GM12878 (cell line): ENCODE measurements at regions not wholly inside any gene's neighbourhood (a gene's known extent, or its start where the extent isn't known, plus 50 kb on each side); places are given as distances from the start of the nearest gene placed in this dataset.

Experiments used
- CHD2 ChIP-seq: IDR thresholded peaks from 2 replicates; pipeline ENCODE4 v1.6.1; 2011; ENCODE audit warnings: low read depth, low read length, improper control_type of control experiment, borderline replicate concordance
- CHD4 ChIP-seq: fragments of 200-600 bp; sonication (generic); IDR thresholded peaks from 2 replicates; pipeline ENCODE4 v1.6.1; 2016; ENCODE audit warnings: mild to moderate bottlenecking
- CREM ChIP-seq: IDR thresholded peaks from 2 replicates; pipeline ENCODE4 v1.6.1; 2014; ENCODE audit warnings: antibody characterized with exemption, low read depth
- DPF2 ChIP-seq: fragments of 450-650 bp; IDR thresholded peaks from 2 replicates; pipeline ENCODE4 v1.6.1; 2017; ENCODE audit warnings: mild to moderate bottlenecking
- IKZF1 ChIP-seq: fragments of 450-650 bp; conservative IDR thresholded peaks from 2 replicates; pipeline ENCODE4 v1.6.1; 2017; ENCODE audit warnings: antibody characterized with exemption, mild to moderate bottlenecking
- MEF2B ChIP-seq: fragments of 450-650 bp; IDR thresholded peaks from 2 replicates; pipeline ENCODE4 v1.6.1; 2018; ENCODE audit warnings: mild to moderate bottlenecking, moderate library complexity; ENCODE audit not compliant: partially characterized antibody, poor library complexity, severe bottlenecking
- NFXL1 ChIP-seq: fragments of 450-650 bp; IDR thresholded peaks from 2 replicates; pipeline ENCODE4 v1.6.1; 2017; ENCODE audit warnings: antibody characterized with exemption, mild to moderate bottlenecking, borderline replicate concordance
- PML ChIP-seq: IDR thresholded peaks from 2 replicates; pipeline ENCODE4 v1.6.1; 2012; ENCODE audit warnings: low read length, inconsistent platforms
- RBBP5 ChIP-seq: fragments of 200-600 bp; sonication (generic); conservative IDR thresholded peaks from 2 replicates; pipeline ENCODE4 v1.6.1; 2016
- RCOR1 ChIP-seq: conservative IDR thresholded peaks from 2 replicates; pipeline ENCODE4 v1.6.1; 2012; ENCODE audit warnings: low read depth, low read length, improper control_type of control experiment
- SP1 ChIP-seq: IDR thresholded peaks from one replicate; pipeline ENCODE4 v1.6.1; 2011; ENCODE audit warnings: low read depth, low read length
- SREBF1 ChIP-seq: IDR thresholded peaks from 2 replicates; pipeline ENCODE4 v1.6.1; 2012; ENCODE audit warnings: mild to moderate bottlenecking, low read length
- SRF ChIP-seq, 2 experiments: IDR thresholded peaks; 2 replicates each; pipeline ENCODE4 v1.6.1; 2011; ENCODE audit warnings: low read depth in 2 of 2, low read length in 2 of 2, mild to moderate bottlenecking in 1 of 2, moderate library complexity in 1 of 2
- SUPT20H ChIP-seq: IDR thresholded peaks from 2 replicates; pipeline ENCODE4 v1.6.1; 2011; ENCODE audit warnings: low read depth, mild to moderate bottlenecking, low read length, moderate library complexity, borderline replicate concordance; ENCODE audit not compliant: control insufficient read depth
- TCF12 ChIP-seq: IDR thresholded peaks from 2 replicates; pipeline ENCODE4 v1.6.1; 2011; ENCODE audit warnings: low read depth, mild to moderate bottlenecking, low read length
- TCF3 ChIP-seq: IDR thresholded peaks from 2 replicates; pipeline ENCODE4 v1.6.1; 2012; ENCODE audit warnings: low read depth, mild to moderate bottlenecking, low read length, borderline replicate concordance; ENCODE audit not compliant: insufficient read depth
- TCF7 ChIP-seq: IDR thresholded peaks from 2 replicates; pipeline ENCODE4 v1.6.1; 2014; ENCODE audit warnings: antibody characterized with exemption, borderline replicate concordance
- ZNF384 ChIP-seq: IDR thresholded peaks from 2 replicates; pipeline ENCODE4 v1.6.1; 2012; ENCODE audit warnings: low read depth, mild to moderate bottlenecking, low read length, improper control_type of control experiment, borderline replicate concordance
- ZSCAN29 ChIP-seq: fragments of 450-650 bp; IDR thresholded peaks from 2 replicates; pipeline ENCODE4 v1.6.1; 2017; ENCODE audit warnings: mild to moderate bottlenecking, moderate library complexity
- TF ChIP-seq, protein P1 (sequence below): fragments of 450-650 bp; IDR thresholded peaks from 2 replicates; pipeline ENCODE4 v1.6.1; 2017; ENCODE audit warnings: mild to moderate bottlenecking, low read depth, inconsistent platforms; ENCODE audit not compliant: poor library complexity, severe bottlenecking
- TF ChIP-seq, protein P2 (sequence below): fragments of 450-650 bp; IDR thresholded peaks from 2 replicates; pipeline ENCODE4 v1.6.1; 2016; ENCODE audit warnings: mild to moderate bottlenecking
- TF ChIP-seq, protein P3 (sequence below): fragments of 450-650 bp; IDR thresholded peaks from 2 replicates; pipeline ENCODE4 v1.6.1; 2018; ENCODE audit warnings: borderline replicate concordance, mild to moderate bottlenecking; ENCODE audit not compliant: partially characterized antibody
- TF ChIP-seq, protein P4 (sequence below): IDR thresholded peaks from 2 replicates; pipeline ENCODE4 v1.6.1; 2011; ENCODE audit warnings: borderline replicate concordance, low read depth, mild to moderate bottlenecking, moderate library complexity, mixed read lengths, low read length; ENCODE audit not compliant: insufficient read depth; ENCODE audit errors: extremely low read length

DNA sequence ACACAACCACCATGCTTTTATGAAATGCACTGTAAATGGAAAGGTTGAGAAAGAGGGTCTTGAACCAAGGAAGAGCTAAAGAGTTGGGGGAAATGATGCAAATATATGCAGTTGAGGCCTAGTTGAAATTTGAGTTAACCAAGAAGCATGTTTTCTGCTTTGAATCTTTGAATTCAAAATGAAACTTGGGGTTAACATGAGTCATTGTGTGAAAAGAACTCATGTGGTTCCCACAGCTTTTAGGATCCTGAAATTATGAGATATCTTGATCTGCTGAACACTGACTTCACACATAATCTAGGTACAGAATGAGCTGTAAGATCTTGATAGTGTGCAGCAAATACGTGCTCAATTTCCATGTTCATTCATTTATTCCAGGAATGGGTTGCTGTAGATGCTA is 422.9 kb upstream of the TRIB2 start (continued):
- TF ChIP-seq TCF12 (0 out of 2 replicates have a peak, but pooled peaks have one; percentile 50), IKZF1 (peak; percentile 84), CHD2 (no peak), RCOR1 (0 out of 2 replicates have a peak, but pooled peaks have one; percentile 80), NFXL1 (no peak), ZNF384 (no peak), CHD4 (no peak), SRF (IDR thresholded peaks at IDR 0.05; ENCODE audit: low read depth in 2 of 2, low read length in 2 of 2) (0 out of 4 replicates have a peak, but pooled peaks of 1 of the 2 experiments have one; percentile 6), TCF7 (peak; percentile 40; the same call in 1 of the 2 replicates), DPF2 (peak; percentile 97), SP1 (no peak), PML (0 out of 2 replicates have a peak, but pooled peaks have one; percentile 63), RBBP5 (no peak), MEF2B (peak; percentile 76), ZSCAN29 (no peak), TCF3 (peak; percentile 52; the same call in 1 of the 2 replicates), SUPT20H (no peak), SREBF1 (peak; percentile 65; the same call in 1 of the 2 replicates), CREM (peak; percentile 79)
- TF ChIP-seq, protein P1, sequence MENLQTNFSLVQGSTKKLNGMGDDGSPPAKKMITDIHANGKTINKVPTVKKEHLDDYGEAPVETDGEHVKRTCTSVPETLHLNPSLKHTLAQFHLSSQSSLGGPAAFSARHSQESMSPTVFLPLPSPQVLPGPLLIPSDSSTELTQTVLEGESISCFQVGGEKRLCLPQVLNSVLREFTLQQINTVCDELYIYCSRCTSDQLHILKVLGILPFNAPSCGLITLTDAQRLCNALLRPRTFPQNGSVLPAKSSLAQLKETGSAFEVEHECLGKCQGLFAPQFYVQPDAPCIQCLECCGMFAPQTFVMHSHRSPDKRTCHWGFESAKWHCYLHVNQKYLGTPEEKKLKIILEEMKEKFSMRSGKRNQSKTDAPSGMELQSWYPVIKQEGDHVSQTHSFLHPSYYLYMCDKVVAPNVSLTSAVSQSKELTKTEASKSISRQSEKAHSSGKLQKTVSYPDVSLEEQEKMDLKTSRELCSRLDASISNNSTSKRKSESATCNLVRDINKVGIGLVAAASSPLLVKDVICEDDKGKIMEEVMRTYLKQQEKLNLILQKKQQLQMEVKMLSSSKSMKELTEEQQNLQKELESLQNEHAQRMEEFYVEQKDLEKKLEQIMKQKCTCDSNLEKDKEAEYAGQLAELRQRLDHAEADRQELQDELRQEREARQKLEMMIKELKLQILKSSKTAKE, result peak; percentile 62
- TF ChIP-seq, protein P2, sequence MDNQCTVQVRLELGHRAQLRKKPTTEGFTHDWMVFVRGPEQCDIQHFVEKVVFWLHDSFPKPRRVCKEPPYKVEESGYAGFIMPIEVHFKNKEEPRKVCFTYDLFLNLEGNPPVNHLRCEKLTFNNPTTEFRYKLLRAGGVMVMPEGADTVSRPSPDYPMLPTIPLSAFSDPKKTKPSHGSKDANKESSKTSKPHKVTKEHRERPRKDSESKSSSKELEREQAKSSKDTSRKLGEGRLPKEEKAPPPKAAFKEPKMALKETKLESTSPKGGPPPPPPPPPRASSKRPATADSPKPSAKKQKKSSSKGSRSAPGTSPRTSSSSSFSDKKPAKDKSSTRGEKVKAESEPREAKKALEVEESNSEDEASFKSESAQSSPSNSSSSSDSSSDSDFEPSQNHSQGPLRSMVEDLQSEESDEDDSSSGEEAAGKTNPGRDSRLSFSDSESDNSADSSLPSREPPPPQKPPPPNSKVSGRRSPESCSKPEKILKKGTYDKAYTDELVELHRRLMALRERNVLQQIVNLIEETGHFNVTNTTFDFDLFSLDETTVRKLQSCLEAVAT, result peak; percentile 84
- TF ChIP-seq, protein P3, sequence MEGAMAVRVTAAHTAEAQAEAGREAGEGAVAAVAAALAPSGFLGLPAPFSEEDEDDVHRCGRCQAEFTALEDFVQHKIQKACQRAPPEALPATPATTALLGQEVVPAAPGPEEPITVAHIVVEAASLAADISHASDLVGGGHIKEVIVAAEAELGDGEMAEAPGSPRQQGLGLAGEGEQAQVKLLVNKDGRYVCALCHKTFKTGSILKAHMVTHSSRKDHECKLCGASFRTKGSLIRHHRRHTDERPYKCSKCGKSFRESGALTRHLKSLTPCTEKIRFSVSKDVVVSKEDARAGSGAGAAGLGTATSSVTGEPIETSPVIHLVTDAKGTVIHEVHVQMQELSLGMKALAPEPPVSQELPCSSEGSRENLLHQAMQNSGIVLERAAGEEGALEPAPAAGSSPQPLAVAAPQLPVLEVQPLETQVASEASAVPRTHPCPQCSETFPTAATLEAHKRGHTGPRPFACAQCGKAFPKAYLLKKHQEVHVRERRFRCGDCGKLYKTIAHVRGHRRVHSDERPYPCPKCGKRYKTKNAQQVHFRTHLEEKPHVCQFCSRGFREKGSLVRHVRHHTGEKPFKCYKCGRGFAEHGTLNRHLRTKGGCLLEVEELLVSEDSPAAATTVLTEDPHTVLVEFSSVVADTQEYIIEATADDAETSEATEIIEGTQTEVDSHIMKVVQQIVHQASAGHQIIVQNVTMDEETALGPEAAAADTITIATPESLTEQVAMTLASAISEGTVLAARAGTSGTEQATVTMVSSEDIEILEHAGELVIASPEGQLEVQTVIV, result no peak
- TF ChIP-seq, protein P4, sequence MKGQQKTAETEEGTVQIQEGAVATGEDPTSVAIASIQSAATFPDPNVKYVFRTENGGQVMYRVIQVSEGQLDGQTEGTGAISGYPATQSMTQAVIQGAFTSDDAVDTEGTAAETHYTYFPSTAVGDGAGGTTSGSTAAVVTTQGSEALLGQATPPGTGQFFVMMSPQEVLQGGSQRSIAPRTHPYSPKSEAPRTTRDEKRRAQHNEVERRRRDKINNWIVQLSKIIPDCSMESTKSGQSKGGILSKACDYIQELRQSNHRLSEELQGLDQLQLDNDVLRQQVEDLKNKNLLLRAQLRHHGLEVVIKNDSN, result no peak
